Epithelial cell of esophagus (primary cell): ENCODE measurements at regions not wholly inside any gene's neighbourhood (a gene's known extent, or its start where the extent isn't known, plus 50 kb on each side); places are given as distances from the start of the nearest gene placed in this dataset.
A peak's percentile ranks its signal among the peaks of the same experiment; 100 is the strongest.

Experiments used
- DNase-seq: peaks from one replicate; pipeline ENCODE4 v3.0.0; 2010; ENCODE audit warnings: low read depth
- H3K4me3 ChIP-seq: 2 replicates; pipeline ENCODE4 v1.5.1; 2011; ENCODE audit warnings: mild to moderate bottlenecking, low read length, control low read depth
- CTCF ChIP-seq: IDR thresholded peaks from 2 replicates; pipeline ENCODE4 v1.5.1; 2011; ENCODE audit warnings: low read depth, mild to moderate bottlenecking, low read length, control low read depth, inconsistent platforms; ENCODE audit not compliant: insufficient read depth; ENCODE audit errors: missing control alignments

DNA sequence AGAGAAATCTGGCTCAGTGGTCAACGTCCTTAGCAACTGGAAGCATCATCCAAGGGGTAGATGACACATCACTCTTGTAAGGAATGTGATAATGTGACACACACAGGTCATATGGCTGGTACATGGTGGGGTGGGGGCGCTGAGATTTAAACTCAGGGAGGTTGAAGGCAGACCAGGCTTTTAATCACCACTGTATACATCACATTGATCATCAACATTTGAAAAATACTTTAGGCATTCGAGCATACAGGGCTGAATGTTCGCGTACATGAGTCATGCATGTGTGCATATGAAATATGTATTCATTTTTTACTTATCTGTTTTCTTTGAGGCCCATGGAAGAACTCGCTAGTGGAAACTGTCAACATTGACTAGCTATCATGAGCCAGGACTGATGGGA, 976.4 kb downstream of the VRK1 start:
- TF ChIP-seq CTCF, result no peak
- no peak overlapping the region for H3K4me3 ChIP-seq
- DNase-seq, result peak; percentile 7

GRCh38 chr14:97776890-97777558, 979.8 kb downstream of the VRK1 start:
- peak; percentile 66 for DNase-seq
- TF ChIP-seq CTCF, result no peak
- no peak overlapping the region for H3K4me3 ChIP-seq

DNA sequence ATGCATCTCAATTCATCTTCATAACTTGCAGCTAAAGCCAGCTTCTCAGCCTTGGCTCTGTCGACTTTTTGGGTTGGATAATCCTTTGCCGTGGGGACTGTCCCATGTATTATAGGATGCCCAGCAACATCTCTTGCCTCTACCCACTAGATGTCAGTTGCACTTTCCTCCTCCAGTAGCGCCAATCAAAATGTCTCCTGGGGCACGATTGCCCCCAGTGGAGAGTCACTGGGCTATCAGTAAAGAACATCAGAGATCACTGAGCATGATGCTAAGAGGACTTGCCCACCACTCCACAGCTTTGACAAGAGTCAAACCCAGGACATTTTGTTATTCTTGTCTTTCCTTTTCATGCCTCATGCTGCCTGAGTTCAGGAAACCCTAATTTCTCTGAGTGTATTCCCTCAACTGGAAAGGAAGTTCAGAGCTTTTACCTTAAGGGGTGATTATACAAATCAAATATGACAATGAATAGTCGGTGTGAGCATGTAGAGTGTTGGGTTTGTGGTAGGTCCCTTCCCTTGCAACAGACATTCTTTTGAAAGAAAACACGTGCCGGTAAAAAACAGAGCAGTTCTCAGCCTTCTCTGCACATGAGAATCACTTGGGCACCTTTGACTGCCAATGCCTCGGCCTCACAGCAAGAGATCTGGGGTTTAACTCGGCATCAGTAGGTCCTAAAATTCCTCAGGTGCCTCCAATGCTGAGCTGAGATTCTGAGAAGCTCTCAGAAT, 980.6 kb downstream of the VRK1 start:
- no peak for DNase-seq
- TF ChIP-seq CTCF, result no peak
- H3K4me3 ChIP-seq, result no peak overlapping the region

DNA sequence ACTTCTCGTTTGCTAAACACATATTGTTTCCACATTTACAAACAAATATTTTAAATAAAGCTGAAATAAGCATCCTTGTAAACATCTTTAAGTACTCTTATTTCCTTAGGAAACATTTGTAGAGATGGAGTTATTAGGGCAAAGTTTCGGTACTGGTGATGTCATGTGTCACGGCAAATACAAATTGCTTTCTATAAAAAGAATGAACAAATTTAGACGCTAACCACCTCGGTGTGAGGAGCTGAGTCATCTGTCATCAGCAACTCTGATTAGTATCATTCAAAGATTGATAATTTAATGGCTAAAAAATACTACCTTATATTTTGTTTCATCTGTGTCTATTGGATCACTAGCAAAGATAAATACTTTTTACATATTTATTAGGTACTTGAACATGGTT, 982.0 kb downstream of the VRK1 start:
- TF ChIP-seq CTCF, result no peak
- H3K4me3 ChIP-seq, result no peak overlapping the region
- no peak for DNase-seq

- no peak for DNase-seq
- no peak for TF ChIP-seq CTCF
These were observed 983.6 kb downstream of the VRK1 start for GRCh38 chr14:97780804-97781203.

DNA sequence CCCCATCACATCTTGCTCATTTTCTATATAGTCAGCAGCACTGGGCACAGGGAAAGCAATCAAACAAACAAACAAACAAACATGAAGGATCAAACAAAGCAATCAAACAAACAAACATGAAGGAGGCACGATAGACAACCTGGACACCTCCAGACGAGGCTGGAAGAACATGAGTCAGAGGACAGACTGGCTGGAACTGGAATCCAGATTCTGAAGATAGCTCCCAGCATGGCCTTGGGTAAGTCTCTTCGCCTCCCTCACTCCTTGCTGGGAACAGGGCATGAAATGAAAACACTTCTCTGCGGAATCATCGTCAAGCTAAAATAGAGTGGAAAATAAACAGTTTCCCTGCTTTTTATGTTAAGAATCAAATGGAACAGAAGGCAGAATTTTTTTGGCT, 984.8 kb downstream of the VRK1 start:
- no peak for TF ChIP-seq CTCF
- no peak for DNase-seq
- no peak overlapping the region for H3K4me3 ChIP-seq

More at GRCh38 chr14:97780804-97781203, 983.6 kb downstream of the VRK1 start:
- no peak overlapping the region for H3K4me3 ChIP-seq
